ENCODE measurements at regions not wholly inside any gene's neighbourhood (a gene's known extent, or its start where the extent isn't known, plus 50 kb on each side); places are given as distances from the start of the nearest gene placed in this dataset.

DNA sequence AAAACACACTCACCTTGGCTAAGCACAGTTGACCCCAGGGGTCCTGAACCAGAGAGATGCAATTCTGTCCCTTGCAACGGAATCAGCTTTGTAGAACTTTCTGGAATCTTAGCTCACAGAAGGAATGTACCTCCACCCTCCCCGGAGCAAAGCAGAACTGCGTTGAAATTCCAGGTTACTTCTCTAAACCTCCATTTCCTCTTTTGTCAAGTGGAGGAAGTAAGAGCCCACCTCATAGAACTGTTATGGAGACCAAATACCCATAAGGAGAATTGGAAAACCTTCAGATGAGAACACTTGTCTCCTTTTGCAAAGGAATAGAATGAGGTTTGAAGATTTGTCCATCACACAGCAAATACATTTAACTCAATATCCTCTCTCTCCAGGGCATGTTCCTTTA lies 86.6 kb upstream of the RBBP6 start:
- dilution Hi-C loops (cut with HindIII; ENCODE audit: low sequenced_read_pairs, unreplicated experiment), result no loop called here
- ChIA-PET POLR2A (ENCODE audit: unreplicated experiment) (no interaction called here), CTCF (interaction anchor here (1.2 kb wide), 1 partner anchor 21 kb away, joined by 3 read pairs; no protein-coding TSS in a partner anchor)

More for the DNA sequence above, 86.6 kb upstream of the RBBP6 start:
- Histone ChIP-seq H3K9ac (ENCODE audit: low read depth, low read length) (no peak overlapping the region), H2BK120ac (ENCODE audit: low read depth, low read length) (no peak overlapping the region), H3K36me3 (ENCODE audit: control insufficient read depth, insufficient read depth, low read length) (no peaks in the 10 kb centered on the region), H3K79me1 (ENCODE audit: low read depth in 1 of 2, low read length in 2 of 2) (no peaks in the 10 kb centered on the region), H2BK15ac (ENCODE audit: low read depth, low read length) (no peak overlapping the region), H3K14ac (replicated peaks; ENCODE audit: low read depth, low read length) (no peak overlapping the region), H2BK20ac (ENCODE audit: low read depth, low read length) (no peak overlapping the region), H4K91ac (ENCODE audit: insufficient read depth, low read depth, low read length) (no peak overlapping the region), H3K27me3 (ENCODE audit: control insufficient read depth, insufficient read depth, low read length) (no peaks in the 10 kb centered on the region), H4K5ac (ENCODE audit: low read depth, low read length) (no peak overlapping the region), H3K4me2 (ENCODE audit: low read depth, low read length) (no peak overlapping the region), H3K23ac (ENCODE audit: low read depth, low read length) (no peak overlapping the region), H3K4ac (ENCODE audit: low read depth, low read length) (no peak overlapping the region), H2AK5ac (ENCODE audit: low read depth, low read length) (no peak overlapping the region), H3K56ac (ENCODE audit: extremely low read depth, insufficient read depth, low read length) (no peak overlapping the region), H3K4me1 (ENCODE audit: control insufficient read depth, insufficient read depth, low read length) (no peaks in the 10 kb centered on the region), H3K9me3 (ENCODE audit: control insufficient read depth, insufficient read depth, low read length) (no peaks in the 10 kb centered on the region), H2BK5ac (ENCODE audit: low read depth, low read length, poor library complexity, severe bottlenecking) (no peak overlapping the region), H2AK9ac (replicated peaks; ENCODE audit: low read depth, low read length, poor library complexity) (no peak overlapping the region), H3K9me1 (ENCODE audit: insufficient read depth, low read length) (no peaks in the 10 kb centered on the region), H3K27ac (ENCODE audit: insufficient read depth, low read length) (no peak overlapping the region), H4K20me1 (ENCODE audit: insufficient read depth, low read length) (no peaks in the 10 kb centered on the region; the same call in 1 of the 2 replicates), H3K18ac (ENCODE audit: low read depth, low read length) (no peak overlapping the region), H4K8ac (ENCODE audit: low read depth in 2 of 2, low read length in 2 of 2) (no peak overlapping the region), H2AFZ (replicated peaks; ENCODE audit: low read length, poor library complexity) (no peak overlapping the region), H3K4me3 (ENCODE audit: insufficient read depth, low read depth, low read length) (no peak overlapping the region)
- no TSS peak for BruUV-seq (replicated peaks)
- TF ChIP-seq NFE2L2 (IDR thresholded peaks at IDR 0.05; ENCODE audit: low read depth, low read length), result no peak
- TF ChIP-seq CEBPB (IDR thresholded peaks at IDR 0.05; ENCODE audit: low read depth, low read length), result no peak
- no peak for TF ChIP-seq MXI1 (IDR thresholded peaks at IDR 0.05; ENCODE audit: borderline replicate concordance, low read depth, low read length)
- ATAC-seq (ENCODE audit: low read depth), result no peak
- WGBS, 2 experiments (ENCODE audit: extremely low coverage in 2 of 2, insufficient read length in 1 of 2), result no CpG with 5 or more reads among the region's 3 CpGs
- DNase-seq, result no peak
- intact Hi-C loops (cut with micrococcal nuclease) (no loop called here), in situ Hi-C loops (cut with MboI; ENCODE audit: low sequenced_read_pairs) (no loop called here)

Measured in IMR-90 (cell line).